Testis (tissue), 2 donors: ENCODE measurements at regions not wholly inside any gene's neighbourhood (a gene's known extent, or its start where the extent isn't known, plus 50 kb on each side); places are given as distances from the start of the nearest gene placed in this dataset.

ENCODE experiments used
- CTCF ChIP-seq, 3 experiments: fragments of 450-650 bp in 2 of 3; fragments of 200-600 bp in 1 of 3; sonication (generic) in 1 of 3; IDR thresholded peaks; one replicate each; pipeline ENCODE4 v1.5.1; 2016 to 2019; ENCODE audit warnings: antibody characterized with exemption in 3 of 3, mild to moderate bottlenecking in 2 of 3, moderate library complexity in 1 of 3
- POLR2A ChIP-seq: fragments of 450-650 bp; IDR thresholded peaks from one replicate; pipeline ENCODE4 v1.6.1; 2017; ENCODE audit warnings: antibody characterized with exemption, mild to moderate bottlenecking, moderate library complexity

GRCh38 chr17:14715561-14715960, 414.7 kb downstream of the HS3ST3B1 start:
- TF ChIP-seq POLR2A (no peak), CTCF (IDR thresholded peaks at IDR 0.05) (no peak)
